Heart left ventricle (tissue), 16 donors: ENCODE measurements at regions not wholly inside any gene's neighbourhood (a gene's known extent, or its start where the extent isn't known, plus 50 kb on each side); places are given as distances from the start of the nearest gene placed in this dataset.

ENCODE experiments used
- ATAC-seq, 4 donors: fragments of 200-7000 bp; cut with Tn5 transposase; one replicate each; pipeline ENCODE4 v1.9.1; 2020 to 2022; ENCODE audit warnings: moderate library complexity in 4 of 4, mild to moderate bottlenecking in 3 of 4, moderate number of reproducible peaks in 1 of 4
- DNase-seq, 5 donors: peaks; one replicate each; pipeline ENCODE4 v3.0.0-alpha.2; 2020
- H3K27ac ChIP-seq, 12 donors: fragments of 200-600 bp; sonication (generic) in 4 of 12; one replicate each; pipeline versions ENCODE4 v1.5.0 to v1.8.0; 2016 to 2022; ENCODE audit warnings: mild to moderate bottlenecking in 2 of 12
- H3K27me3 ChIP-seq, 9 donors: fragments of 200-600 bp; sonication (generic) in 2 of 9; one replicate each; pipeline versions ENCODE4 v1.5.1 to v1.8.0; 2016 to 2022; ENCODE audit warnings: mild to moderate bottlenecking in 3 of 9
- H3K36me3 ChIP-seq, 9 donors: fragments of 200-600 bp; sonication (generic) in 2 of 9; one replicate each; pipeline versions ENCODE4 v1.5.0 to v1.8.0; 2018 to 2022; ENCODE audit warnings: mild to moderate bottlenecking in 2 of 9
- H3K4me1 ChIP-seq, 12 donors: fragments of 200-600 bp; sonication (generic) in 4 of 12; one replicate each; pipeline versions ENCODE4 v1.5.0 to v1.8.0; 2016 to 2022; ENCODE audit warnings: mild to moderate bottlenecking in 3 of 12
- H3K4me3 ChIP-seq, 12 donors: fragments of 200-600 bp; sonication (generic) in 4 of 12; one replicate each; pipeline versions ENCODE4 v1.5.0 to v1.8.0; 2017 to 2022; ENCODE audit warnings: mild to moderate bottlenecking in 9 of 12, moderate library complexity in 4 of 12
- H3K9me3 ChIP-seq, 12 donors: fragments of 200-600 bp; sonication (generic) in 4 of 12; one replicate each; pipeline versions ENCODE4 v1.5.0 to v1.8.0; 2016 to 2022; ENCODE audit warnings: mild to moderate bottlenecking in 1 of 12
- POLR2A ChIP-seq, 2 donors: fragments of 450-650 bp; IDR thresholded peaks; one replicate each; pipeline ENCODE4 v1.6.1; 2017; ENCODE audit warnings: antibody characterized with exemption in 2 of 2, mild to moderate bottlenecking in 2 of 2, moderate library complexity in 2 of 2
- WGBS, 4 donors: extraction: QIAGEN DNeasy Blood & Tissue Kit in 2 of 4; methylation state at CpG; one replicate each; pipeline versions ENCODE4 v1.1.5 to v1.1.7; 2013 to 2018; 5-methylcytosine and 5-hydroxymethylcytosine counted together
- intact Hi-C, 10 donors: fragments of 100-400 bp; cut with DNase I; formaldehyde crosslinking; loops; one replicate each; pipeline versions ENCODE4 v1.11.1 to v1.14.2; 2022
- TF ChIP-seq, protein P1 (sequence below), 12 donors: fragments of 200-600 bp; sonication (generic) in 4 of 12; IDR thresholded peaks; one replicate each; pipeline versions ENCODE4 v1.5.0 to v1.8.0; 2018 to 2022; ENCODE audit warnings: antibody characterized with exemption in 12 of 12, mild to moderate bottlenecking in 5 of 12
- donor health status: ischemic (EF 13 %, LVEDD 7.1; RV severe dilation, severe dysfunction).
- donor health status: healthy with polysubstance abuse.
- donor health status: DM: no; HTN: yes; CAD: no.
- donor health status: DM: no; HTN: no; CAD: no.
- donor health status: ischemic (EF 25% LVEDD 6.9; RV normal size, moderate dysfunction).
- donor health status: ischemic (EF 25% LVEDD 5.7; RV mildly dilated, moderate dysfunction).
- donor health status: healthy.
- donor health status: DM: yes; HTN: yes; CAD: no.
- donor health status: ischemic (EF 35%, LVEDD 5.7; RV mildly dilated, moderate dysfunction).
- donor health status: nonischemic (EF 11% LVEDD 7.7; RV severe dilation, severe dysfunction).
- donor health status: DM: yes; HTN: yes; CAD: no.
- donor health status: PGD.
- donor health status: ischemic (EF 29% LVEDD 5.4; RV normal size, mild dysfunction).
- donor health status: nonischemic (EF 23%, LVEDD 6.1; RV moderate dilation, normal function).

DNA sequence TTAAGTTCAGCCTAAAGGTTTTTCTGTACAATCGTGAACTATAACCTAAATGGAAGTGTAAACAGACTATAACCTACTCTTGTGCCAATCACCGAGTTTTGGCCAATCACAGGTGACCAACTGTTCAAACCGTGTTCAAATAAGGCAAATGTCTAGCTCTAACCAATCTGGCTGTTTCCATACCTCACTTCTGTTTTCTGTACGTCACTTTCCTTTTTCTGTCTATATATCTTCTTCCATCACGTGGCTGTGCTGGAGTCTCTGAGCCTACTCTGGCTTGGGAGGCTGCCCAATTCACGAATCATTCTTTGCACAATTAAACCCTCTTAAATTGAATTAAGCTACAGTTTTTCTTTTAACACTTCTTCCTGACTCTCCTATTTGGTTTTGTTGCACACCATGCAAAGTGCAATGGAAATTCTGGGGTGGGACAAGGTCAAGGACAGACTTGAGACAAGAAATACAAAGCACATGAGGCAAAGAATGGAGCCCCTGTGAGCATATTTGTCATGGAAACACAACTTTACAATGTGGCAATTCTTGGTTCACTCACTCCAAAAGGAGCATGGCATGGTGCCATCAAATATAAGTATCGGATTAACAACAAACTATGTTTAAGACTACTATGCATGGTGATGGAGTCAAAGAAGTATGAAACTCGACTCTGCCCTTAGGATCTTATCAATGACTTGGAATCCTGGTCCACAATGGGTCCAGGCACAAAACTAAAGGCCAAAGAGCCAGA lies 115.7 kb upstream of the FAM9B start:
- H3K27ac ChIP-seq = no peak overlapping the region
- TF ChIP-seq, protein P1, sequence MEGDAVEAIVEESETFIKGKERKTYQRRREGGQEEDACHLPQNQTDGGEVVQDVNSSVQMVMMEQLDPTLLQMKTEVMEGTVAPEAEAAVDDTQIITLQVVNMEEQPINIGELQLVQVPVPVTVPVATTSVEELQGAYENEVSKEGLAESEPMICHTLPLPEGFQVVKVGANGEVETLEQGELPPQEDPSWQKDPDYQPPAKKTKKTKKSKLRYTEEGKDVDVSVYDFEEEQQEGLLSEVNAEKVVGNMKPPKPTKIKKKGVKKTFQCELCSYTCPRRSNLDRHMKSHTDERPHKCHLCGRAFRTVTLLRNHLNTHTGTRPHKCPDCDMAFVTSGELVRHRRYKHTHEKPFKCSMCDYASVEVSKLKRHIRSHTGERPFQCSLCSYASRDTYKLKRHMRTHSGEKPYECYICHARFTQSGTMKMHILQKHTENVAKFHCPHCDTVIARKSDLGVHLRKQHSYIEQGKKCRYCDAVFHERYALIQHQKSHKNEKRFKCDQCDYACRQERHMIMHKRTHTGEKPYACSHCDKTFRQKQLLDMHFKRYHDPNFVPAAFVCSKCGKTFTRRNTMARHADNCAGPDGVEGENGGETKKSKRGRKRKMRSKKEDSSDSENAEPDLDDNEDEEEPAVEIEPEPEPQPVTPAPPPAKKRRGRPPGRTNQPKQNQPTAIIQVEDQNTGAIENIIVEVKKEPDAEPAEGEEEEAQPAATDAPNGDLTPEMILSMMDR (IDR thresholded peaks at IDR 0.05) = no peak
- no peak for TF ChIP-seq POLR2A (IDR thresholded peaks at IDR 0.05)
- H3K27me3 ChIP-seq = peaks cover 0 to 14% (median 0%) of the 10 kb centered on the region in 9 donors
- H3K36me3 ChIP-seq = no peaks in the 10 kb centered on the region
- WGBS, 4 donors = 74 to 86% (median 82%) methylated on average over 8 of the region's 8 CpGs
- no peak overlapping the region for H3K4me3 ChIP-seq
- intact Hi-C loops = no loop called here
- no peaks in the 10 kb centered on the region for H3K4me1 ChIP-seq
- peaks cover 0 to 4% (median 0%) of the 10 kb centered on the region in 12 donors for H3K9me3 ChIP-seq
- no peak for ATAC-seq
- no peak for DNase-seq

DNA sequence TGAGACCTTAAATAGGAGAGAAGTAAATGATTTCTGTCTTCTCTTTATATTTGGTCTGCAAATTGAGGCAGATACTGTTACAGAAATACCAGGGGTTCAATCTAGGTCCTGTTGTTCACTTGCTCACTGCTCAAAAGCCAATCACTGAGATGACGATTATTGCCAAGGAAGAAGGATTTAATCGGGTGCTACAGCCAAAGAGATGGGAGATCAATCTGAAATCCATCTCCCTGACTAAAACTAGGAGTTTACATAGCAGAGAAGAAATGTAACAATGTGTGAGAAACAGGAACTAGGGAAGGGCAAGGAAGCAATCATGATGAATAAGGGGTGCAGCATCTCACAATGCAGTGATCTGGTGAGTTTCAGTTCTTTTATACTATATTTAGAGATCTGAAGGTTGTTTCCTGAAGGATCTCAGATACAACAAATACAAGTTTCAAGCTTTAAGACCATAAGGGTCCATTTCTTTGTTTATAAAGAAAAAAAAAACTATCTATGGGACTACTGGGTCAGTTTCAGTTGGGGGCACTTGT lies 117.9 kb upstream of the FAM9B start:
- ATAC-seq (no peak), DNase-seq (no peak)
- Histone ChIP-seq H3K9me3 (peaks cover 0 to 7% (median 0%) of the 10 kb centered on the region in 12 donors), H3K4me3 (no peak overlapping the region), H3K27ac (no peak overlapping the region), H3K27me3 (peaks cover 0 to 6% (median 0%) of the 10 kb centered on the region in 9 donors), H3K36me3 (no peaks in the 10 kb centered on the region), H3K4me1 (no peaks in the 10 kb centered on the region)
- 87 to 100% (median 94%) methylated on average over 2 of the region's 2 CpGs for WGBS, 4 donors
- intact Hi-C loops = no loop called here
- TF ChIP-seq, protein P1 (IDR thresholded peaks at IDR 0.05) = no peak
- no peak for TF ChIP-seq POLR2A (IDR thresholded peaks at IDR 0.05)

DNA sequence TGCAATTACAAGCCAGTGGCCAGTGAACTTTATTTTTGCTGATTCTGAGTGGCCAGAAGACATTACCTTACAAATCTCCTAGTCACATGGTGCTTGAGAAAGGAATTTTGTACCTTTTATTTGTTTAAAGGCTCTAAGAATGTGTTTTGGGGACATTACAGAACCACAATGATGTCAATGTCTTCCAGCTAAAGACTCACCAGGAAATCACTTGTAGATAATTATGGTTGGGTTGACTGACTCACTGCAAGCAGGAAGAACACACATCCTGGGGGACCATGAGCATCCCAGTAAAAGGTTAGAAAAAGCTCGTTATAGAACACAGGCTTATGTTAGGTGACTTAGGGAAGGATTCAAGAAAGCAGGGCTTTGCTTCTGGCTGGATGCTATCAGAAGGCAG lies 119.4 kb upstream of the FAM9B start:
- Histone ChIP-seq H3K36me3 (no peaks in the 10 kb centered on the region), H3K9me3 (peaks cover 0 to 7% (median 0%) of the 10 kb centered on the region in 12 donors), H3K4me3 (no peak overlapping the region), H3K27ac (no peak overlapping the region), H3K4me1 (no peaks in the 10 kb centered on the region), H3K27me3 (peaks cover 0 to 7% (median 0%) of the 10 kb centered on the region in 9 donors)
- DNase-seq (no peak), ATAC-seq (no peak)
- intact Hi-C loops = no loop called here
- TF ChIP-seq, protein P1 (IDR thresholded peaks at IDR 0.05) = no peak
- TF ChIP-seq POLR2A (IDR thresholded peaks at IDR 0.05) = no peak
- WGBS, 4 donors = 44 to 68% (median 56%) methylated on average over 1 of the region's 1 CpG

DNA sequence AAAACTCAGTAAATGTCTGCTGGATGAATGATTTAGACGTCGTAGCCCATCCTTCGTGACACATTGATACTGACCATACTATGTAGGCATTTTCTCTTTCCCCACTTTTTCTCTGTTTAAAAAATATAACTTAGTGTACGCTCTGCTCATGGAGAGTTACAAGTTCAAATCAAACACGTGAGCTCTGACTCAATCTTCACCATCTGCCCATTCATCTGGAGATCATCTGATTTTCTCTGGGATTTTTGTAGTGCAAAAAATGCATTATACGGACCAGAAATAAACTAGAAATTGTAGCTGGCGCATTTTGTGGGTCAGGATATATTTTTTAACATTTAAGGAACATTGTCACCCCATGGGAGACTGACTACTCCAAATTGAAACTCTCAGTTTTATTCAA lies 124.7 kb upstream of the FAM9B start:
- no peak overlapping the region for H3K4me3 ChIP-seq
- WGBS, 4 donors = 77 to 92% (median 84%) methylated on average over 7 of the region's 7 CpGs
- peaks cover 0 to 7% (median 0%) of the 10 kb centered on the region in 12 donors for H3K9me3 ChIP-seq
- TF ChIP-seq POLR2A (IDR thresholded peaks at IDR 0.05) = no peak
- TF ChIP-seq, protein P1 (IDR thresholded peaks at IDR 0.05) = no peak
- H3K4me1 ChIP-seq = peaks cover 0 to 4% (median 0%) of the 10 kb centered on the region in 12 donors
- DNase-seq (no peak), ATAC-seq (no peak)
- H3K27me3 ChIP-seq = peaks cover 0 to 20% (median 0%) of the 10 kb centered on the region in 9 donors
- no peaks in the 10 kb centered on the region for H3K36me3 ChIP-seq
- no peak overlapping the region for H3K27ac ChIP-seq
- intact Hi-C loops = no loop called here
